Renal cortex interstitium (tissue), 11 donors: ENCODE measurements at regions not wholly inside any gene's neighbourhood (a gene's known extent, or its start where the extent isn't known, plus 50 kb on each side); places are given as distances from the start of the nearest gene placed in this dataset.

Source experiments
- DNase-seq, 11 donors: peaks; one replicate each; pipeline ENCODE4 v3.0.0-alpha.2; 2013; ENCODE audit warnings: low read depth in 9 of 11, low spot score in 4 of 11; ENCODE audit errors: extremely low read depth in 1 of 11

DNA sequence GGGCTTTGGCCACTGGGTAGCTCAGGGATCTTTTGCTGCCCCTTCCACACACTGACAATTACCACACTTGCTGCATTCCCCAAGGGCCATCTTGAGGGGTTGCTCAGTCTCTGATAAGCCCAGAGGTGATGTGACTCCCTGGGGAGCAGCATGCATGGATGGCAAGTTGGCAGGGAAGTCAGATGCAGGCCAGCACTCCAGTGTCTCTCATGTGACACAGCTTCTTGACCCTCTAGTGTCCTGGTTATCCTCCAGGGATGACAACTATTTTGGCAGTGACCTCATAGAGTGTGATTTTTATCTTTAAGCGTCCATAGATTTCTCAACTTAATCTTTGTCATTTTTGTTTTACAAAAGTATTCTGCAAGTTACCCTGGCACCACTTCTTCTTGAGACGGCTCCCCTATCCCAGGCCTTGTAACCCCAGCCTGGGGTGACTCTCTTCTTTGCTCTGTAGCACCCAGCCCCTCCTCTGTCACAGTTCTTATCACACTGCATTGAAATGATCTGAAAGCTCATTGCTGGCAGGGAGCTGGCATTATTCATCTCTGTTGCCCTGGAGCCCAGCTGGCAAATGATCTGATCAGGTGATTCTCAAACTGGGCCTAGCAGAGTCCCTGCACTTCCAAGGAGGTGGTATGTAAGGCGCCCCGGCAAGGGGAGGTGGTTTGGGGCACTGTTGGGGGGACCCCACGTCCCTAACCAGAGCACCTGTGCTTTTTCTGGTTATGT, 72.6 kb downstream of the TENT5C start:
- DNase-seq: no peak

- no peak for DNase-seq
These were observed 73.5 kb downstream of the TENT5C start for GRCh38 chr1:117679299-117679698.

GRCh38 chr1:117679868-117680267, 74.0 kb downstream of the TENT5C start:
- no peak for DNase-seq

DNA sequence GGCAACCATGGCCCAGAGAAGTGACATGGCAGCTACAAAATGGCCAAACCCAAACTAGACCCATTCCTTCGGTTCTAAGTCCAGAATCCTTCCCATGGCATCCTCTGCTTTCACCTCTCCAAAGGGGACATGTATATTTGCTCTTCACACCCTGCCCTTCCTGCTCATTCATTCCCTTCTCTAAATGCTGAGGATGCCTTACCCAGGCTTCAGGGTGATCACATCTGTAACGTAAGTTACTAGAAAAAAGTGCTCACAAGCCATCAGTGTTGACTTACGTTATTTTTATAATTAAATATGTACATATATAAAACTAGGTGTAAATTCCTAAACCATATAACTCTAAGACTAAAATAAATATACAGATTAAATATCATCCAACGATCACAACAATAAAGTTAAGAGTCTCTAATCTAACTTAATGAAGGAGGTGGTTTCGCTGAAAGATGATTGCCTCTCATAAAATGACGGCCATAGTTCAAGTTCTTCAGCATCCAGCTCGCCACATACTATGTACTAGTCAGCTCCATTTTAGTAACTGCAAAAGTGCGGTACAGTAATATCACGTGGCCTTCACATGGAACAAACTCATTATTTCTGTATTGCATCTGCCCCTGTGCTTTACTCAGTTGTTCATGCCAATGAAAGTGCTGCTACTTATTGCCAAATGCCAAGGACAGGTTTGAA, 74.6 kb downstream of the TENT5C start:
- no peak for DNase-seq

DNA sequence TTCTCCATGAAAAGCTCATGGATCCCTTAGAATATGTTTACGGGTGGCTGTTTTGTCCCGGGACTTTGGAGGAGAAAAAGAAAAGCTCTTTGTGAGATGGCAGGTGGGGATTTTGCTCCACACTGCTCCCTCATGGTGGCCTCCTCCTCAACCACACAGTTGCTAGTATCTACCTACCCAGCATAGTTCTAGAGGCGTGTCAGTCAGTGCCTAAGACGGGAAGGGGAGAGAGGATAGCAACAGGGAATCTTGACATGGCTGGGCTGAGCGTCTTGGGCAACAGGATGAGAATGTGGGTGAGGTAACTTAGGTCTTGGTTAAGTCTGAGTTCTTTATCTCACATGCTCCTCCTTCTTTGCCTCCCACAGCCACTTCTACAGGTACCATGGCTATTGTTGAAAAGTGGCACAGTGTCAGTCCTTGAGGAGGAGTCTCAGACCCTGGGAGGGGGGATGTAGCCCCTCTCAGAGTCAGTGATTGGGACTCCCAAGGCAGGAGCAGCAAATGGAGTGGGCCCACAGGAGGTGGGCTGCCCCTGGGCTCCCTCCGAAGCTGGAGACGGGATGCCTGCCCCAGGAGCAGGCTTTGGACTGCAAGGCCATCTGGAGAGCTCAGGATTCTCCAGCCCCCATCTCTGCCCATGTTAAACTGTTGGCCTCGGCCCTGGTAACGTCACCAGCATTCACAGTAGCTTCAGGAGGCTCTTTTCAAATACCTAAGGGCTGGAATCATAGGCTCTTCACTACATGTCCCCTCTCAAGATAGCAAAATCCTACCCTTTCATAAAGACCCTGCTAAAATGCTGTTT, 75.4 kb downstream of the TENT5C start:
- DNase-seq: no peak

GRCh38 chr1:117681901-117682250, 76.0 kb downstream of the TENT5C start:
- DNase-seq: no peak

- no peak for DNase-seq
These were observed 76.5 kb downstream of the TENT5C start for GRCh38 chr1:117682372-117682771.

- no peak for DNase-seq
These were observed 77.9 kb downstream of the TENT5C start for GRCh38 chr1:117683571-117684285.

DNA sequence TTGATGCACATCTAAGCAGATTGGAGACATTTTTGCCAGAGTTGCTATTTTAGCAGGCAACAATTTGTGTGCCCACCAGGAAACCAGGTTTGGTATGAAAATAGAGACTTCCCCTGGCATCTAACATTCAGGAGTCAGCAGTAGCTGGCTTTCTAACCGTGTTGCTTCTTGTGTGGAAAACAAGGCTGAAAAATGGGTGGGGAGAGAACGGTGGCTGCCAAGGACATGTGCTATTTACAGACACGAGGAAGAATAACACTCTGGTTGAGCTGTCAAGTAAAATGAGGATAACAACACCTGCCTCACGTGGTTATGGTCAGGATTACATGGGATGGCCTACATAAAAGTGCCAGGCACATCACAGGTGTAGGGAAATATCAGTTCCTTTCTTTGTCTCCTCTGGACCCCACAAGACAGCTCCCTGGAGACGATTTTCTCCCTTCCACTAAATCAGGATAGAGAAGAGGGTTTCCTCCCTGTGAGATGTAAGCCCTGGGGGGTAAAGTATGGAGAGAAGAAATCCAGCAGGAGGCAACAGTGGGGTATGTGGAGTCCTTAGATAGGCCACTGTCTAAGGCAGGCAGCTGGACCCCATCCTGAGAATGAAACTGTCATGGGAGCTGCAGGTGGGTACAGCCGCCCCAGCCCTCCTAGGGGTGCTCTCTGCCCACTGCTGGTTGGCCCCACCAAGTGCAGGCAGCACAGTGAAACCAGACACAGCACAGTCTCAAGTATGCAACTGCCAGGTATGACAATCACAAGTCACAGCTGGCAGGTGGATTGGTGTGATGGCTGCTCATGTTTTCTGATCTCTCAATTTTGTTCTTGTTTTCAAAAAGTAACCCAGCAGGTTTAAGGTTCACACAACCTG, 80.3 kb downstream of the TENT5C start:
- no peak for DNase-seq

DNA sequence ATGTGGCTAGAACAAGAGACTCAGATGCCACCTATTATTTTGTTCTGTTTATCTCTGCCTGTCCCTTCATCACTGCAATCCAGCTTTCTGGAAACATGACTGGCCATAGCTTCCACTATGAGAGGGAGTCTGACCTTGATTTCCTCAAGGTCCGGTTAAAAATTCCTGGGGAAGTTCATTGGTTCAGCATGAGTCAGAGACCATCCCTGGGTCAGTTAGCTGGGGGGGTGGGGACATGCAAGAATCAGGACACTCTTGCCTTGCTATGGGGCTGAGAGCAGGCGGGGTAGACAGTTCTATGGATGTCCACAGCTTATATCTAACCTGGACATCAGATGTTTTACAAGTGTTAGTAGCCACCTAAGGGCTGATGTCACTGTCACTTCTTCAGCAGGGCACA, 81.1 kb downstream of the TENT5C start:
- DNase-seq: no peak

- DNase-seq: no peak
These were observed 84.3 kb downstream of the TENT5C start for GRCh38 chr1:117689997-117690625.

DNA sequence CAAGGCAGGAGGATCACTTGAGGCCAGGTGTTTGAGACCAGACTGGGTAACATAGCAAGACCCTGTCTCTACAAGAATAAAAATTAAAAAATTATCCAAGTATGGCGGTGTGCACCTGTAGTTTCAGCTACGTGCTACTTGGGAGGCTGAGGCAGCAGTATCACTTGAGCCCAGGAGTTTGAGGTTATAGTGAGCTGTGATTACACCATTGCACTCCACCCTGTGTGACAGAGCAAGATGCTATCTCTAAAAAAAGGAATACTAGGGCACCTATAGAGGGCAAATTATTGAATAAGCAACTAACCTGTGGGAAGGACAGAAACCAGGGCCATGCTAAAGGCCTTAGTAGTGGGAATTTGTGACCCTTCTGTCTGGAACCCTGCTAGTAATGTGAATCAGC, 86.1 kb downstream of the TENT5C start:
- DNase-seq: no peak

- DNase-seq: no peak
These were observed 88.7 kb downstream of the TENT5C start for GRCh38 chr1:117694543-117694942.

DNA sequence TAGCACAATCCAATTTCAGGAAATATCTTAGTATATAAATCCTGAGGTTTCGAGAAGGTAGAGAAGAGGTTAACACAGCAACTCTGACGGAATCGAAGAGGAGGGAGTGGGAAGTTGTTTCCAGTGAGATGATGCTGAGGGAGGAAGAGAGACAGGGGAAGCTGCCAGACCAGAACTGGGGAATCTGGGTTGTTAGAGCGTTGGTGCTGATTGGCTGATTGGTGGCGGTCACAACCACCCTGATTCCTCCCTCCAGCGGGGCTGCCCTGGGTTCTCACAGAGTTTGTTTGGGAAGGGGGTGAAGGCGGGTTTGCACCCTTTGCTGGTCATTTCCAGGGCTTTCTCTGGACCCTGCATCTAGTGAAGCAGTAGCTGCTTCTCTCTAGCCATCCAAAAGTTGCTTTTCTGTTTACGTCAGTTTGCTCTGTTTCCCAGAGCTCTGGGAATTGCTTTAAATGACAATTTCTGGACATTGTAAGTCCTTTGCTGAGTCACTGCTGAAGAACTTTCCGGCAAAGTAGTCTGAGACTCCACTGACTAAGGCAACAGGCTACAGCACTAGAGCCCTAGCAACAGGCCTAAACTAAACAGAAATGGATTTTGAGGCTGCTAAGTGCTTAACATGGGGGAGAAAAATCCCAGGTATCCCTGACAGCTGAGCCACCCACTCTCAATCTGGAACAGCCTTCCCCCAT, 90.1 kb downstream of the TENT5C start:
- DNase-seq: no peak

GRCh38 chr1:117696561-117696960, 90.7 kb downstream of the TENT5C start:
- no peak for DNase-seq

DNA sequence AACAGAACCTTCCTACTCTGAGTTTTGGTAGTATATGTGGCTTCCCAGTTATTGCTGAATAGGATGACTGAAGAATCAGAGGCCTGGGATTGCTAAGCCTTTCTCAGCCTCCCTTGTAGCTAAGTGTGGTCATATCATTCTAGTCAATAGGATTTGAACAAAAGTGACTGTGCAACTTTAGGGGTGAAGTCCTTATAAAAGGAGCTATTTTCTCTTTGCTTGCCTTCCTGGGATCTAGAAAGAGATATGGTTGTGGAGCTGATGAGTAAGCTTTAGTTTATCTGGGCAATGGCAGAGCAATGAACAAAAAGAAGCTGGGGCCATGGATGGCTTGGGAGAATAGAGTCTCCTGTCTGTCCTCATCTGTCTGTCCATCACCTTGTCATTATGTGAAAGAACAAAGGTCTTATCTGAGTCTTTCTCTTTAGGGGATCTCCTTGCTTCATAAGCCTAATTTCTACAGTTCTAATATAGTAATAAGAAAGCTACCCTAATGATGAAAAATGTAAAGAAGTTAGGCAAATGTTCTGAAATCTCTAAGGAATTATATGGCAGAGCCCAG, 91.5 kb downstream of the TENT5C start:
- DNase-seq: no peak

GRCh38 chr1:117698398-117699160, 92.7 kb downstream of the TENT5C start:
- no peak for DNase-seq
